ENCODE measurements at regions not wholly inside any gene's neighbourhood (a gene's known extent, or its start where the extent isn't known, plus 50 kb on each side); places are given as distances from the start of the nearest gene placed in this dataset.

GRCh38 chr1:80003250-80003649 lies 996.7 kb upstream of the ADGRL4 start:
- Histone ChIP-seq H3K36me3 (ENCODE audit: control insufficient read depth, insufficient read depth, low read length) (no peaks in the 10 kb centered on the region), H3K9me3 (no peaks in the 10 kb centered on the region), H3K4me3 (ENCODE audit: low read depth, low read length) (no peak overlapping the region), H3K4me1 (no peaks in the 10 kb centered on the region), H3K27me3 (replicated peaks; ENCODE audit: control insufficient read depth, insufficient read depth, low read length) (no peaks in the 10 kb centered on the region)
- H3K4me1 Mint-ChIP-seq (ENCODE audit: low read depth, unreplicated experiment): no peaks in the 10 kb centered on the region
- intact Hi-C loops (cut with micrococcal nuclease; ENCODE audit: unreplicated experiment): no loop called here
- CTCF ChIA-PET: interaction anchor here (0.7 kb wide), 1 partner anchor 134 kb away, joined by 6 read pairs; no protein-coding TSS in a partner anchor
- BruUV-seq (replicated peaks): no TSS peak
- no peak overlapping the region for H3K4me3 Mint-ChIP-seq (ENCODE audit: unreplicated experiment)
- no peak overlapping the region for H3K27ac Mint-ChIP-seq (ENCODE audit: unreplicated experiment)
- no peaks in the 10 kb centered on the region for H3K36me3 Mint-ChIP-seq (ENCODE audit: insufficient read depth, unreplicated experiment)
- DNase-seq: no peak
- TF ChIP-seq CTCF (IDR thresholded peaks at IDR 0.05; ENCODE audit: insufficient read depth in 1 of 2, low read depth in 1 of 2, low read length in 1 of 2, severe bottlenecking in 1 of 2, unreplicated experiment in 1 of 2): no peak
- POLR2A ChIA-PET: no interaction called here
- H3K9me3 Mint-ChIP-seq (ENCODE audit: unreplicated experiment): no peaks in the 10 kb centered on the region
- peaks cover 3% of the 10 kb centered on the region for H3K27me3 Mint-ChIP-seq (ENCODE audit: insufficient read depth, unreplicated experiment)

DNA sequence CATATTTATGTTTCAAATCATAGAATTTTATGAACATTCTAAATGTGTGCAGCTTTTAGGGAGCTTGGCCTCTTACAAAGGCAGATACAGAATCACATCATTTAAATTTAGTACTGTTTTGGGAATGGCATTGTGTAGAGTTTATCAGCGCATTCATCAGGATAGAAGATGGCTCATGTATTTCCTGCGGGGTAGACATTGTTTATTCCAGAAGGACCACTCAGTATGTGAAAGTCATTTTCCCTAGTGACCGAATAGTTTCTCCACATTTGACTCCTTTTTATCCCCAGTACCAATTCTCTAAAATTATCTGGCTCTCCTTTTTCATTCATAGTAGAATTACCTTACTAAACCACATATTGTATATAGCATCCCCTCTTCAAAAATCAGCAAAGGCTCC lies 981.9 kb upstream of the ADGRL4 start:
- ChIA-PET POLR2A (no interaction called here), CTCF (no interaction called here)
- no peak for TF ChIP-seq CTCF (IDR thresholded peaks at IDR 0.05; ENCODE audit: insufficient read depth in 1 of 2, low read depth in 1 of 2, low read length in 1 of 2, severe bottlenecking in 1 of 2, unreplicated experiment in 1 of 2)
- no peak overlapping the region for H3K4me3 Mint-ChIP-seq (ENCODE audit: unreplicated experiment)
- H3K4me3 ChIP-seq (ENCODE audit: low read depth, low read length): no peak overlapping the region
- H3K36me3 ChIP-seq (ENCODE audit: control insufficient read depth, insufficient read depth, low read length): no peaks in the 10 kb centered on the region
- H3K4me1 Mint-ChIP-seq (ENCODE audit: low read depth, unreplicated experiment): no peaks in the 10 kb centered on the region
- no peak for DNase-seq
- no peaks in the 10 kb centered on the region for H3K4me1 ChIP-seq
- no peaks in the 10 kb centered on the region for H3K27me3 ChIP-seq (replicated peaks; ENCODE audit: control insufficient read depth, insufficient read depth, low read length)
- no peaks in the 10 kb centered on the region for H3K9me3 ChIP-seq
- no peak overlapping the region for H3K27ac Mint-ChIP-seq (ENCODE audit: unreplicated experiment)
- no TSS peak for BruUV-seq (replicated peaks)
- H3K27me3 Mint-ChIP-seq (ENCODE audit: insufficient read depth, unreplicated experiment): peaks cover 4% of the 10 kb centered on the region
- no peaks in the 10 kb centered on the region for H3K9me3 Mint-ChIP-seq (ENCODE audit: unreplicated experiment)
- no peaks in the 10 kb centered on the region for H3K36me3 Mint-ChIP-seq (ENCODE audit: insufficient read depth, unreplicated experiment)
- intact Hi-C loops (cut with micrococcal nuclease; ENCODE audit: unreplicated experiment): no loop called here

- no peak overlapping the region for H3K27ac Mint-ChIP-seq (ENCODE audit: unreplicated experiment)
- no peaks in the 10 kb centered on the region for H3K36me3 ChIP-seq (ENCODE audit: control insufficient read depth, insufficient read depth, low read length)
- H3K4me3 Mint-ChIP-seq (ENCODE audit: unreplicated experiment): no peak overlapping the region
- POLR2A ChIA-PET: no interaction called here
- intact Hi-C loops (cut with micrococcal nuclease; ENCODE audit: unreplicated experiment): no loop called here
- DNase-seq: no peak
- CTCF ChIA-PET: no interaction called here
- H3K36me3 Mint-ChIP-seq (ENCODE audit: insufficient read depth, unreplicated experiment): no peaks in the 10 kb centered on the region
- TF ChIP-seq CTCF (IDR thresholded peaks at IDR 0.05; ENCODE audit: insufficient read depth in 1 of 2, low read depth in 1 of 2, low read length in 1 of 2, severe bottlenecking in 1 of 2, unreplicated experiment in 1 of 2): no peak
- H3K27me3 ChIP-seq (replicated peaks; ENCODE audit: control insufficient read depth, insufficient read depth, low read length): no peaks in the 10 kb centered on the region
- H3K4me1 ChIP-seq: no peaks in the 10 kb centered on the region
- H3K4me1 Mint-ChIP-seq (ENCODE audit: low read depth, unreplicated experiment): no peaks in the 10 kb centered on the region
- no peak overlapping the region for H3K4me3 ChIP-seq (ENCODE audit: low read depth, low read length)
- no peaks in the 10 kb centered on the region for H3K9me3 Mint-ChIP-seq (ENCODE audit: unreplicated experiment)
- peaks cover 3% of the 10 kb centered on the region for H3K27me3 Mint-ChIP-seq (ENCODE audit: insufficient read depth, unreplicated experiment)
- H3K9me3 ChIP-seq: no peaks in the 10 kb centered on the region
- no TSS peak for BruUV-seq (replicated peaks)
These were observed 975.7 kb upstream of the ADGRL4 start for GRCh38 chr1:79982211-79982610.

All from Caco-2 (cell line).